Loucy (cell line): ENCODE measurements at regions not wholly inside any gene's neighbourhood (a gene's known extent, or its start where the extent isn't known, plus 50 kb on each side); places are given as distances from the start of the nearest gene placed in this dataset.

ENCODE experiments used
- H2AFZ ChIP-seq: fragments of 200-600 bp; sonication (generic); 2 replicates; pipeline ENCODE4 v1.6.0; 2016; ENCODE audit warnings: antibody characterized with exemption, mild to moderate bottlenecking, low read length, moderate library complexity
- H3F3A ChIP-seq: fragments of 200-600 bp; 2 replicates; pipeline ENCODE4 v1.6.0; 2016; ENCODE audit warnings: antibody characterized with exemption, low read depth, mild to moderate bottlenecking
- H3K27me3 ChIP-seq: fragments of 200-600 bp; sonication (generic); 2 replicates; pipeline ENCODE4 v1.6.1; 2014; ENCODE audit warnings: low read length, mild to moderate bottlenecking; ENCODE audit not compliant: insufficient read depth, poor library complexity, severe bottlenecking
- H3K36me3 ChIP-seq: fragments of 200-600 bp; sonication (generic); 2 replicates; pipeline ENCODE4 v1.6.1; 2016; ENCODE audit warnings: low read length; ENCODE audit not compliant: insufficient read depth
- H3K4me1 ChIP-seq: fragments of 200-600 bp; sonication (generic); 2 replicates; pipeline ENCODE4 v1.5.1; 2014; ENCODE audit warnings: low read length, mild to moderate bottlenecking; ENCODE audit not compliant: insufficient read depth, poor library complexity, severe bottlenecking
- H3K4me2 ChIP-seq: fragments of 200-600 bp; sonication (generic); 2 replicates; pipeline ENCODE4 v1.6.0; 2014; ENCODE audit warnings: antibody characterized with exemption, low read length, low read depth, mild to moderate bottlenecking; ENCODE audit not compliant: poor library complexity, severe bottlenecking
- H3K4me3 ChIP-seq: fragments of 200-600 bp; sonication (generic); 2 replicates; pipeline ENCODE4 v1.5.1; 2014; ENCODE audit warnings: low read length, mild to moderate bottlenecking, mixed read lengths; ENCODE audit not compliant: poor library complexity, severe bottlenecking
- H3K79me2 ChIP-seq: fragments of 200-600 bp; sonication (generic); 2 replicates; pipeline ENCODE4 v1.6.1; 2014; ENCODE audit warnings: low read length; ENCODE audit not compliant: insufficient read depth
- H3K9ac ChIP-seq: fragments of 200-600 bp; sonication (generic); 2 replicates; pipeline ENCODE4 v1.6.0; 2014; ENCODE audit warnings: mild to moderate bottlenecking, low read depth, low read length, moderate library complexity; ENCODE audit not compliant: poor library complexity, severe bottlenecking
- H3K9me2 ChIP-seq: fragments of 200-600 bp; sonication (generic); replicated peaks from 2 replicates; pipeline ENCODE4 v1.6.1; 2016; ENCODE audit warnings: low read depth, low read length, mixed read lengths
- H3K9me3 ChIP-seq: fragments of 200-600 bp; sonication (generic); 2 replicates; pipeline ENCODE4 v1.6.1; 2014; ENCODE audit warnings: mild to moderate bottlenecking, antibody characterized with exemption, low read length, low read depth; ENCODE audit not compliant: insufficient read depth
- H4K20me1 ChIP-seq: fragments of 200-600 bp; sonication (generic); 2 replicates; pipeline ENCODE4 v1.6.0; 2014; ENCODE audit warnings: antibody characterized with exemption, low read length, mild to moderate bottlenecking; ENCODE audit not compliant: insufficient read depth, poor library complexity, severe bottlenecking
- EZH2phosphoT487 ChIP-seq: fragments of 200-600 bp; IDR thresholded peaks from 2 replicates; pipeline ENCODE4 v1.6.1; 2018; ENCODE audit warnings: antibody characterized with exemption, mild to moderate bottlenecking, moderate library complexity, borderline replicate concordance
- TF ChIP-seq, protein P1 (sequence below): fragments of 200-600 bp; sonication (generic); conservative IDR thresholded peaks from 2 replicates; pipeline ENCODE4 v1.5.1; 2014; ENCODE audit warnings: mild to moderate bottlenecking, antibody characterized with exemption, low read length

- H3K4me3 ChIP-seq = no peak overlapping the region
- H3K9me2 ChIP-seq = no peaks in the 10 kb centered on the region
- no peak overlapping the region for H3K9ac ChIP-seq
- no peaks in the 10 kb centered on the region for H4K20me1 ChIP-seq
- no peaks in the 10 kb centered on the region for H3K79me2 ChIP-seq
- H3K27me3 ChIP-seq = no peaks in the 10 kb centered on the region
- no peaks in the 10 kb centered on the region for H3K36me3 ChIP-seq
- no peaks in the 10 kb centered on the region for H3F3A ChIP-seq
- no peaks in the 10 kb centered on the region for H3K9me3 ChIP-seq
- no peak overlapping the region for H2AFZ ChIP-seq
- TF ChIP-seq, protein P1, sequence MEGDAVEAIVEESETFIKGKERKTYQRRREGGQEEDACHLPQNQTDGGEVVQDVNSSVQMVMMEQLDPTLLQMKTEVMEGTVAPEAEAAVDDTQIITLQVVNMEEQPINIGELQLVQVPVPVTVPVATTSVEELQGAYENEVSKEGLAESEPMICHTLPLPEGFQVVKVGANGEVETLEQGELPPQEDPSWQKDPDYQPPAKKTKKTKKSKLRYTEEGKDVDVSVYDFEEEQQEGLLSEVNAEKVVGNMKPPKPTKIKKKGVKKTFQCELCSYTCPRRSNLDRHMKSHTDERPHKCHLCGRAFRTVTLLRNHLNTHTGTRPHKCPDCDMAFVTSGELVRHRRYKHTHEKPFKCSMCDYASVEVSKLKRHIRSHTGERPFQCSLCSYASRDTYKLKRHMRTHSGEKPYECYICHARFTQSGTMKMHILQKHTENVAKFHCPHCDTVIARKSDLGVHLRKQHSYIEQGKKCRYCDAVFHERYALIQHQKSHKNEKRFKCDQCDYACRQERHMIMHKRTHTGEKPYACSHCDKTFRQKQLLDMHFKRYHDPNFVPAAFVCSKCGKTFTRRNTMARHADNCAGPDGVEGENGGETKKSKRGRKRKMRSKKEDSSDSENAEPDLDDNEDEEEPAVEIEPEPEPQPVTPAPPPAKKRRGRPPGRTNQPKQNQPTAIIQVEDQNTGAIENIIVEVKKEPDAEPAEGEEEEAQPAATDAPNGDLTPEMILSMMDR = no peak
- no peak for TF ChIP-seq EZH2phosphoT487
- H3K4me1 ChIP-seq = no peaks in the 10 kb centered on the region
- H3K4me2 ChIP-seq = no peak overlapping the region
Observed at GRCh38 chr4:64495946-64496345, 86.7 kb upstream of the TECRL start.

DNA sequence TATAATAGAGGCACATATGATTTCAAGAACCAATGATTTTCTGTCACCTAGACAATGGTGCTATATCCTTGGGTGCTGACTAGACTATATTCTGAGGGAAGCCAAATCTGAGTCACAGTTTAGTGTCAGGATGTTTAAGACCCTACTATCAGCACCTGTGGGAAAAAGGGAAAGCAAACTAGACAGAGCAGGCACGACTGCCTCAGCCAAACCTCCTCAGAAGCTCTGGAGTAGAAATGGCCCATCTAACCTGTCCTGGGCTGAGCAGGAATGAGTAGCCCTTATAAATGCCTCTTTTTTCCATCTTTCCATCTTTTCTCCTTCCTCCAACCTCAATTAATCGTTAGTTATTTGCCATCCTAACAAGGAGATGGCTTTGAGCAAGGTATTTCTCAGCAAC, 80.4 kb upstream of the TECRL start:
- no peaks in the 10 kb centered on the region for H3K79me2 ChIP-seq
- no peaks in the 10 kb centered on the region for H3F3A ChIP-seq
- no peak overlapping the region for H3K4me2 ChIP-seq
- no peak overlapping the region for H3K4me3 ChIP-seq
- H3K9me2 ChIP-seq = no peaks in the 10 kb centered on the region
- no peaks in the 10 kb centered on the region for H4K20me1 ChIP-seq
- H3K4me1 ChIP-seq = no peaks in the 10 kb centered on the region
- no peaks in the 10 kb centered on the region for H3K36me3 ChIP-seq
- H3K27me3 ChIP-seq = no peaks in the 10 kb centered on the region
- TF ChIP-seq, protein P1 = no peak
- TF ChIP-seq EZH2phosphoT487 = no peak
- H3K9me3 ChIP-seq = no peaks in the 10 kb centered on the region
- peak overlapping the region; percentile 36; the same call in 1 of the 2 replicates for H2AFZ ChIP-seq
- H3K9ac ChIP-seq = no peak overlapping the region

- H3K4me3 ChIP-seq = no peak overlapping the region
Observed at GRCh38 chr4:64479338-64479737, 70.1 kb upstream of the TECRL start.

More at GRCh38 chr4:64479338-64479737, 70.1 kb upstream of the TECRL start:
- Histone ChIP-seq H4K20me1 (no peaks in the 10 kb centered on the region), H3K9ac (no peak overlapping the region), H3K79me2 (no peaks in the 10 kb centered on the region), H3K9me3 (no peaks in the 10 kb centered on the region), H3K27me3 (no peaks in the 10 kb centered on the region), H3F3A (no peaks in the 10 kb centered on the region), H3K9me2 (no peaks in the 10 kb centered on the region), H2AFZ (no peak overlapping the region), H3K4me2 (no peak overlapping the region), H3K36me3 (no peaks in the 10 kb centered on the region), H3K4me1 (no peaks in the 10 kb centered on the region)
- TF ChIP-seq, protein P1 = no peak
- TF ChIP-seq EZH2phosphoT487 = no peak
